HepG2 (cell line): ENCODE measurements at regions not wholly inside any gene's neighbourhood (a gene's known extent, or its start where the extent isn't known, plus 50 kb on each side); places are given as distances from the start of the nearest gene placed in this dataset.
A peak's percentile ranks its signal among the peaks of the same experiment; 100 is the strongest.

Source experiments
- ATF2 ChIP-seq: sonication (generic); formaldehyde crosslinking; IDR thresholded peaks from 2 replicates; pipeline ENCODE4 v1.4.0; 2020; ENCODE audit warnings: missing genetic modification reagents
- ATRX ChIP-seq: sonication (generic); formaldehyde crosslinking; IDR thresholded peaks from 2 replicates; pipeline ENCODE4 v1.4.0; 2020; ENCODE audit warnings: missing genetic modification reagents, borderline replicate concordance
- GATAD2A ChIP-seq: IDR thresholded peaks from 2 replicates; pipeline ENCODE4 v1.6.1; 2016
- HBP1 ChIP-seq: IDR thresholded peaks from 2 replicates; pipeline ENCODE4 v1.6.1; 2016; ENCODE audit warnings: low read depth, control low read depth
- HMGA1 ChIP-seq: sonication (generic); formaldehyde crosslinking; conservative IDR thresholded peaks from 2 replicates; pipeline ENCODE4 v1.4.0; 2020; ENCODE audit warnings: missing genetic modification reagents
- MYC ChIP-seq: sonication (generic); formaldehyde crosslinking; IDR thresholded peaks from 2 replicates; pipeline ENCODE4 v1.9.0; 2021; ENCODE audit warnings: missing genetic modification reagents, borderline replicate concordance
- MYPOP ChIP-seq: sonication (generic); formaldehyde crosslinking; IDR thresholded peaks from 2 replicates; pipeline ENCODE4 v1.8.1; 2023; ENCODE audit warnings: mild to moderate bottlenecking, moderate library complexity, missing genetic modification reagents
- POGZ ChIP-seq: sonication (generic); formaldehyde crosslinking; IDR thresholded peaks from 2 replicates; pipeline ENCODE4 v1.4.0; 2020; ENCODE audit warnings: mild to moderate bottlenecking, missing genetic modification reagents
- RXRA ChIP-seq: sonication (generic); formaldehyde crosslinking; IDR thresholded peaks from 2 replicates; pipeline ENCODE4 v1.5.1; 2020; ENCODE audit warnings: missing genetic modification reagents
- SYNCRIP ChIP-seq: fragments of 200-400 bp; formaldehyde crosslinking; IDR thresholded peaks from 2 replicates; pipeline ENCODE4 v1.6.1; 2018; ENCODE audit warnings: mild to moderate bottlenecking, low read depth, low read length; ENCODE audit not compliant: insufficient read depth
- XBP1 ChIP-seq: sonication (generic); formaldehyde crosslinking; IDR thresholded peaks from 2 replicates; pipeline ENCODE4 v1.5.0; 2020; ENCODE audit warnings: missing genetic modification reagents
- ZBTB14 ChIP-seq: sonication (generic); formaldehyde crosslinking; IDR thresholded peaks from 2 replicates; pipeline ENCODE4 v1.4.0; 2020; ENCODE audit warnings: missing genetic modification reagents
- ZMYM4 ChIP-seq: sonication (generic); formaldehyde crosslinking; IDR thresholded peaks from 2 replicates; pipeline ENCODE4 v1.8.1; 2023; ENCODE audit warnings: mild to moderate bottlenecking, missing genetic modification reagents
- ZNF138 ChIP-seq: sonication (generic); formaldehyde crosslinking; IDR thresholded peaks from 2 replicates; pipeline ENCODE4 v1.5.0; 2020; ENCODE audit warnings: mild to moderate bottlenecking, low read depth, missing genetic modification reagents
- ZNF362 ChIP-seq: sonication (generic); formaldehyde crosslinking; IDR thresholded peaks from 2 replicates; pipeline ENCODE4 v1.4.0; 2020; ENCODE audit warnings: missing genetic modification reagents, mild to moderate bottlenecking, borderline replicate concordance
- ZNF598 ChIP-seq: sonication (generic); formaldehyde crosslinking; IDR thresholded peaks from 2 replicates; pipeline ENCODE4 v1.5.1; 2020; ENCODE audit warnings: mild to moderate bottlenecking, missing genetic modification reagents, borderline replicate concordance
- ZNF615 ChIP-seq: sonication (generic); formaldehyde crosslinking; IDR thresholded peaks from 2 replicates; pipeline ENCODE4 v1.5.0; 2020; ENCODE audit warnings: mild to moderate bottlenecking, missing genetic modification reagents, borderline replicate concordance
- ZNF639 ChIP-seq: conservative IDR thresholded peaks from 2 replicates; pipeline ENCODE4 v1.6.1; 2018; ENCODE audit warnings: missing genetic modification reagents
- ZNF740 ChIP-seq: sonication (generic); formaldehyde crosslinking; IDR thresholded peaks from 2 replicates; pipeline ENCODE4 v1.4.0; 2020; ENCODE audit warnings: missing genetic modification reagents
- ZNF747 ChIP-seq: sonication (generic); formaldehyde crosslinking; IDR thresholded peaks from 2 replicates; pipeline ENCODE4 v1.8.1; 2023; ENCODE audit warnings: missing genetic modification reagents, mild to moderate bottlenecking, borderline replicate concordance
- ZNF761 ChIP-seq: sonication (generic); formaldehyde crosslinking; conservative IDR thresholded peaks from 2 replicates; pipeline ENCODE4 v1.4.0; 2020; ENCODE audit warnings: mild to moderate bottlenecking, missing genetic modification reagents

GRCh38 chr1:58884706-58885661 lies 101.1 kb upstream of the JUN start (continued):
- 0 out of 2 replicates have a peak, but pooled peaks have one; percentile 66 for TF ChIP-seq ZNF761 (CRISPR knock-in tag)
- 0 out of 2 replicates have a peak, but pooled peaks have one; percentile 75 for TF ChIP-seq ZNF138 (CRISPR knock-in tag)
- no peak for TF ChIP-seq HBP1
- TF ChIP-seq RXRA (CRISPR knock-in tag): peak; percentile 99
- no peak for TF ChIP-seq ZBTB14 (CRISPR knock-in tag)
- no peak for TF ChIP-seq ATRX (CRISPR knock-in tag)
- TF ChIP-seq ZMYM4 (CRISPR knock-in tag): peak; percentile 94
- peak; percentile 75; the same call in 1 of the 2 replicates for TF ChIP-seq ZNF615
- peak; percentile 84; the same call in 1 of the 2 replicates for TF ChIP-seq MYPOP (CRISPR knock-in tag)
- peak; percentile 97 for TF ChIP-seq ATF2 (CRISPR knock-in tag)
- TF ChIP-seq ZNF598 (CRISPR knock-in tag): no peak
- TF ChIP-seq ZNF362: peak; percentile 75; the same call in 1 of the 2 replicates
- no peak for TF ChIP-seq SYNCRIP
- peak; percentile 97 for TF ChIP-seq ZNF747 (CRISPR knock-in tag)
- TF ChIP-seq ZNF639 (CRISPR knock-in tag): no peak
- TF ChIP-seq MYC (CRISPR knock-in tag): peak; percentile 80; the same call in 1 of the 2 replicates
- TF ChIP-seq GATAD2A: peak; percentile 98
- no peak for TF ChIP-seq XBP1 (CRISPR knock-in tag)
- TF ChIP-seq HMGA1: no peak
- peak; percentile 67; the same call in 1 of the 2 replicates for TF ChIP-seq ZNF740 (CRISPR knock-in tag)
- TF ChIP-seq POGZ (CRISPR knock-in tag): peak; percentile 97
